ACHN (cell line): ENCODE measurements at regions not wholly inside any gene's neighbourhood (a gene's known extent, or its start where the extent isn't known, plus 50 kb on each side); places are given as distances from the start of the nearest gene placed in this dataset.

Source experiments
- DNase-seq: peaks from one replicate; pipeline ENCODE4 v3.0.0-alpha.2; 2015
- in situ Hi-C: cut with HindIII; loops from 2 replicates; pipeline ENCODE4 v1.10.0; 2017; ENCODE audit warnings: low sequenced_read_pairs, low pct_ligation_motif_present, low pct_unique_long_range_greater_than_20kb

GRCh38 chr6:25167961-25168360 lies 111.2 kb upstream of the CARMIL1 start:
- no peak for DNase-seq
- in situ Hi-C loops: no loop called here

- in situ Hi-C loops: no loop called here
These were observed 110.5 kb upstream of the CARMIL1 start for GRCh38 chr6:25168637-25169036.

GRCh38 chr6:25169553-25169952 lies 109.6 kb upstream of the CARMIL1 start:
- no peak for DNase-seq
- in situ Hi-C loops: no loop called here

More at GRCh38 chr6:25168637-25169036, 110.5 kb upstream of the CARMIL1 start:
- DNase-seq: no peak

- DNase-seq: no peak
- in situ Hi-C loops: no loop called here
These were observed 109.2 kb upstream of the CARMIL1 start for GRCh38 chr6:25169961-25170360.

- in situ Hi-C loops: no loop called here
These were observed 108.5 kb upstream of the CARMIL1 start for GRCh38 chr6:25170640-25171039.

GRCh38 chr6:25171301-25171700 lies 107.9 kb upstream of the CARMIL1 start:
- DNase-seq: no peak
- in situ Hi-C loops: no loop called here

More at GRCh38 chr6:25170640-25171039, 108.5 kb upstream of the CARMIL1 start:
- no peak for DNase-seq

- peak; percentile 9 for DNase-seq
These were observed 106.4 kb upstream of the CARMIL1 start for GRCh38 chr6:25172819-25173218.

GRCh38 chr6:25173246-25173645 lies 105.9 kb upstream of the CARMIL1 start:
- in situ Hi-C loops: no loop called here
- DNase-seq: no peak

More at GRCh38 chr6:25172819-25173218, 106.4 kb upstream of the CARMIL1 start:
- in situ Hi-C loops: no loop called here

GRCh38 chr6:25173951-25174474 lies 105.2 kb upstream of the CARMIL1 start:
- DNase-seq: peak; percentile 55
- in situ Hi-C loops: no loop called here

- DNase-seq: no peak
These were observed 104.5 kb upstream of the CARMIL1 start for GRCh38 chr6:25174678-25175077.

GRCh38 chr6:25175196-25175595 lies 104.0 kb upstream of the CARMIL1 start:
- in situ Hi-C loops: no loop called here
- no peak for DNase-seq

More at GRCh38 chr6:25174678-25175077, 104.5 kb upstream of the CARMIL1 start:
- in situ Hi-C loops: no loop called here

- DNase-seq: no peak
- in situ Hi-C loops: no loop called here
These were observed 103.5 kb upstream of the CARMIL1 start for GRCh38 chr6:25175681-25176080.

GRCh38 chr6:25176466-25176865 lies 102.7 kb upstream of the CARMIL1 start:
- in situ Hi-C loops: no loop called here
- no peak for DNase-seq

- in situ Hi-C loops: no loop called here
- DNase-seq: no peak
These were observed 101.6 kb upstream of the CARMIL1 start for GRCh38 chr6:25177500-25178028.

- no peak for DNase-seq
These were observed 100.7 kb upstream of the CARMIL1 start for GRCh38 chr6:25178336-25179035.

GRCh38 chr6:25179051-25179778 lies 100.0 kb upstream of the CARMIL1 start:
- in situ Hi-C loops: no loop called here
- DNase-seq: no peak

More at GRCh38 chr6:25178336-25179035, 100.7 kb upstream of the CARMIL1 start:
- in situ Hi-C loops: no loop called here

- in situ Hi-C loops: no loop called here
- DNase-seq: no peak
These were observed 98.4 kb upstream of the CARMIL1 start for GRCh38 chr6:25180630-25181349.

GRCh38 chr6:25181350-25181724 lies 97.8 kb upstream of the CARMIL1 start:
- DNase-seq: no peak

GRCh38 chr6:25181923-25182322 lies 97.3 kb upstream of the CARMIL1 start:
- peak; percentile 19 for DNase-seq
- in situ Hi-C loops: no loop called here

More at GRCh38 chr6:25181350-25181724, 97.8 kb upstream of the CARMIL1 start:
- in situ Hi-C loops: no loop called here
